Fibroblast of skin of abdomen (primary cell): ENCODE measurements at regions not wholly inside any gene's neighbourhood (a gene's known extent, or its start where the extent isn't known, plus 50 kb on each side); places are given as distances from the start of the nearest gene placed in this dataset.
"Not testable (repeated sequence)": the region's sequence is repeated elsewhere in the genome, so short reads cannot be mapped to it uniquely, and the experiment has no call there.

Source experiments
- DNase-seq: peaks from one replicate; pipeline ENCODE4 v3.0.0-alpha.2; 2013

GRCh38 chr16:63187638-63188037 lies 1151.4 kb upstream of the CDH8 start:
- no peak for DNase-seq

- DNase-seq = no peak
Measured at GRCh38 chr16:63185235-63185780, 1149.1 kb upstream of the CDH8 start.

DNA sequence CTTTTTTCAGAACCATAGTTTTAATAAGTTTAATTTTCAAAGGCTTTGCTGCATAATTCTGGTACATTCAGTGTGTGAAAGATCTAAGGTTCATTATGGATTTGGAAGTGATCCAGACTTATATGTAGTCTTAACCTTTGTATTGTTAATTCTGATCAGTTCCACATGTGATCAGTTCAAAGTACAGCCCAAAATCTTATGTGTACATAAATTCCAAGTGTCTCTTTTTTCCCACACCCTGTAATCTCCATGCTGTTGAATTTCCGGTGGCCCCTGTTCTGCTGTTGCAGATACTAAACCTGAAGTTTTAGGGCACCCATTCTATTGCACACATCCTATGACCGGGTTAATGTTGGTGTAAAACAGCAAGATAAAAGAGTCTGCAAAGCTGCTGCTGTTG lies 1147.5 kb upstream of the CDH8 start:
- no peak for DNase-seq

DNA sequence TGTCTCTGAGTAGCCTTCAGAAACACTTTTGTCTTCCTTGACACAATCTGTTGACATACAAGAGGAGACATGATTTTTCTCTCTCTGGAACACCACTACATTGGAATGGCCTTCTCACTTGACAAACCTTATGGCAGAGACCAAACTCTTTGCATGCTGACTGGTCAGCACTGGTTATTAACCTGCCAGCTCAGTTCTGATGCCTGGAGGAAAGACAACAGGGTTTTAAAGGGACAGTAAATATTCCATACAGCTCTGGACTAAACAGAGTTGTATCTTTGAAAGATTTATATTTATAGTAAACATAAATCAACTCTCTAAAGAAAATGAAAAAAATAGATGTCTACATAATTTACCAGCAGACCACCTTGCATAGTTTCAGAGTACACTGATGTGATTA lies 1139.1 kb upstream of the CDH8 start:
- DNase-seq = no peak

DNA sequence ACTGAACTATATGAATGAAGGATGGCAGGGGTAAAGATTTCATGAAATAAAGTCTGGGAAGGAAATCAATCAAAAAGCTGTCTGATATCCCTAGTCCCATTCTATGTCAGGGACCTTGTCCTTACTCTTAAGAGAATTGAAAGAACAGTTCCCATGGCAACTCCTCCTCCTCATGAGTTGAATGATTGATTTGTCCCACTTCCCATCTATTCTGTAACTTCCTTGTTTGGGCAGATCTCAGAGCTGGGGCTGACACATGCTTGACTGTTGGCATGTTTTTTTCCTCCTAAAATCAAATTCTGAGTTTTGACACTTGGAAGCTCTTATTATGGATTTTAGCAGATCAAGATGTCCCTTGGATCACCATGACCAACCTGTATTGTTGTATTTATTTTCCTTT lies 1138.6 kb upstream of the CDH8 start:
- no peak for DNase-seq

DNA sequence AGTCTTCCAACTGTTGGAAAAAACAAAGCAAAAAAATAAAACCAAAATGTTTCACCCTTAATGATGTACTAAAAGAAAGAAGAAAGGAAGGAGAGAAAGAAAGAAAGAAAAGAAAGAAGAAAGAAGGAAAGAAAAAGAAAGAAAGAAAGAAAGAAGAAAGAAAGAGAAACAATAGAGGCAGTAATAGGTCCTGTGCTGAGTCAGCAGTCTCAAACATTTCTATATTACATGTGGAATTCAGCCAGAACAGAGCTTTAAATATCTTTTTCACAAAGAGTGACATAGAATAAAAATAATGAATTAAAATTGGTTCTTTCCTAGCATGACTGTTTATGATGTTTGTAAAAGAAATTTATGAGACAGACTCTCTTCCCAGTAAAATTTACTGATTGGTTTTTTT lies 1135.3 kb upstream of the CDH8 start:
- DNase-seq = no peak

GRCh38 chr16:63169100-63169499 lies 1132.9 kb upstream of the CDH8 start:
- DNase-seq = no peak

- no peak for DNase-seq
Measured at GRCh38 chr16:63157818-63158217, 1121.6 kb upstream of the CDH8 start.

- DNase-seq = no peak
Measured at GRCh38 chr16:63146251-63146650, 1110.0 kb upstream of the CDH8 start.

DNA sequence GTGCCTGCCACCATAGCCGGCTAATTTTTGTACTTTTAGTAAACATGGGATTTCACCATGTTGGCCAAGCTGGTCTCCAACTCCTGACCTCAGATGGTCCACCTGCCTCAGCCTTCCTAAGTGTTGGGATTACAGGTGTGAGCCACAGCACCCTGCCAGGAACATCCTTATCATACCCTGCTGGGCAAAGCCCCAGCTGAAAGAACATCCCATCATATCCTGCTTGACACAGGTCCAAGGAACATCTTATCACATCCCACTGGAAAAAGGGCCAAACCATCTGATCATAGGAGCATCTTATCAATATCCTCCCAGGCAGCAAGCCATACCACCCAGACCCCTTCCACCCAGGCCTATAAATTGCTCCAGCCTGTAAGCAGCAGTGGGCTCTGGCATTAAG lies 1109.2 kb upstream of the CDH8 start:
- no peak for DNase-seq

DNA sequence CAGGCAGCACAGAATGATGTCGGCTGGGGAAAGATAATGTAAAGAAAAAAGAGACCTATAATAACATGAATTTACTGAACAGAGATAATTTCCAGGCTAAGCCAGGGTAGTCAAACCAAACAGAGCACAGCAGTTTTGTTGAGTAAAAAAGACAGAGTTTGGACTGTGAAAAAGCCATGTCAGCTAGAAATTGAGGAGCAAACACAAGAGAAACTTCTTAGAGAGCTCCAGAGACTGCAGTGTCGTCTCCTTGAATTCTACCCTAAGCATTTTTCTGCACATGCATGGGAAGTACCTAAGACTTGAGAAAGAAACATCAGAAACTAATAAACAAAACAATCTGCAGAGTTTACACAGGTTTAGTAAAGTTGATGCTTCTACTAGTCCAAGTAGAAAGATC lies 1098.8 kb upstream of the CDH8 start:
- DNase-seq = no peak

DNA sequence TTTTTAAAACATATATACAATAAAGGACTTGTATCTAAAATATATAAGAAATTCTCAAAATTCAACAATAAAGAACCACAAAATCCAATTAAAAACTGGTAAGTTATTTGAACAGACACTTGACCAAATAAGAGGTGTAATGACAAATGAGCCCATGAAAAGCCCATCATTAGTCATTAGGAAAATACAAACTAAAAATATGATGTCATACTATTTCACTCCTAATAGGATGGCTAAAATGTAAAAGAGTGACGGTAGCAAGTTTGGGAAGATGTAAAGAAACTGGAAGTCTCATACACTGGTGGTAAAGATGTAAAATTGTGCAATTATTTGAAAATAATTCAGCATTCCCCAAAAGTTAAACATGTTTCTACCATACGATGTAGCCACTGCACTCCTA lies 1095.3 kb upstream of the CDH8 start:
- DNase-seq = no peak

DNA sequence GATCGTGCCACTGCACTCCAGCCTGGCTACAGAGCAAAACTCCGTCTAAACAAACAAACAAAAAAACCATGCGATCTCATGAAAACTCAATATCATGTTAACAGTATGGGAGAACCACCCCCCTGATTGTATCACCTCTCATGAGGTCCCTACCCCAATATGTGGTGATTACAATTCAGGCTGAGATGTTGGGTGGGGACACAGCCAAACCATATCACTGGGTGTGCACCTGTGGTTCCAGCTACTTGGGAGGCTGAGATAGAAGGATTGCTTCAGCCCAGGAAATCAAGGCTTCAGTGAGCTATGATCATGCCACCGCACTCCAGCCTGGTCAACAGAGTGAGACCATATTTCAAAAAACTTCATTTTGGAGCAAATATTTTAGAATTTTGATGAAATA lies 1094.7 kb upstream of the CDH8 start:
- no peak for DNase-seq

GRCh38 chr16:63129411-63130125 lies 1093.3 kb upstream of the CDH8 start:
- no peak for DNase-seq

DNA sequence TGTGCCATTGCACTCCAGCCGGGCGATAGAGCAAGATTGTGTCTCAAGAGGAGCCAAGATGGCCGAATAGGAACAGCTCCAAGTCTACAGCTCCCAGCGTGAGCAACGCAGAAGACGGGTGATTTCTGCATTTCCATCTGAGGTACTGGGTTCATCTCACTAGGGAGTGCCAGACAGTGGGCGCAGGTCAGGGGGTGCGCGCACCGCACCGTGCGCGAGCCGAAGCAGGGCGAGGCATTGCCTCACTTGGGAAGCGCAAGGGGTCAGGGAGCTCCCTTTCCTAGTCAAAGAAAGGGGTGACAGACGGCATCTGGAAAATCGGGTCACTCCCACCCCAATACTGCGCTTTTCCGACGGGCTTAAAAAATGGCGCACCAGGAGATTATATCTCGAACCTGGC lies 1083.7 kb upstream of the CDH8 start:
- not testable (repeated sequence) for DNase-seq

DNA sequence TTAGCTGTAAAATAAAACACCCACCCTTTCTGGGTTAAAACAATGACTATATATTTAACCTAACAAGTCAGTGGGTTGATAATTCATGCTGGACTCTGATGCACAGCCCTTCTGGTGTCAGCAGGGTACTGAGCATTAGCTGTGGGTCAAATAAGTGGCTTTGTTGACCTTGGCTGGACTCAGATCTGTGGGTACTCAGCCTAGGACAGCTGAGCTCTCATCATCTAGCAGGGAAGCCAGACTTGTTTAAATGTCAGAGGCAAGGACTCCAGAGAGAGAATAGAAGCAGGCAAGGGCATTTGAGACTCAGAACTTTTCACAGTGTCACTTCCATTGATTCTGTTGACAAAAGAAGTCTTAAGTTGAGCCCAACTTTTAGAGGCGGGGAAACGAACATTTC lies 1063.8 kb upstream of the CDH8 start:
- DNase-seq = no peak

GRCh38 chr16:63096857-63097256 lies 1060.6 kb upstream of the CDH8 start:
- DNase-seq = no peak

DNA sequence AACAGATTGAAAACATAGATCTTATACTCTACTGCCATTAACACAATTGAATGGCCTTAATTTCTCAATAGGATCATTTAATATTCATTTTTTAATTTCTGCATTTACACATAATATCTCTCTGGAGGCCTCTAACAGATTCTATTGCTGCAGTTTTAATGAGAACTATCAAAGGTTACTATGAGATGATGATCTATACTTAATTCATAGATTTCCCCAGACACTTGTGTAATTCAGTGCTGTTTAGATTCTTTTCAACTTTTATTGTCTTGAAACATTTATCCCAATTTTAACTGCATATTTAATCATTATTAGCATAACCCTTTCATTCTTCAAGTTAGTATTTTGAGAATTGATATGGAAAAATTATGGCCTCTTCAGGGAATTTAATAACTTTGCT lies 1056.5 kb upstream of the CDH8 start:
- DNase-seq = no peak

DNA sequence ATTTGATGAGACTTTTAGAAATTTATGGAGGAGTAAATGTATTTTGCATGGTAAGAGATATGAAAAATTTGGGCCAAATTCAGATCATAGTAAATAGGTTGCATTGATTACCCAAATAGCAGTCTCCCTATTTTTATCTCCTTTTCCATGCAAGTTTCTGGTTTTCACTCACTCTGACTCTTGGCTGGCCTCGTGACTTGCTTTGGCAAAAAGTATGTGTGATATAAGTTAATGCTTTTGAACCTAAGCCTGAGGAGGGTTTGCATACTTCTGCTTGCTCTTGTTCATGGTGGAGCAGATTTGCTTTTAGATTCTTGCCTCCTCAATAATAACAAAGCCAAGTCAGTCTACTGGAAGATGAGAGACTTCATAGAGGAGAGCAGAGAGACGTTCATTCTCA lies 1045.9 kb upstream of the CDH8 start:
- DNase-seq = no peak

DNA sequence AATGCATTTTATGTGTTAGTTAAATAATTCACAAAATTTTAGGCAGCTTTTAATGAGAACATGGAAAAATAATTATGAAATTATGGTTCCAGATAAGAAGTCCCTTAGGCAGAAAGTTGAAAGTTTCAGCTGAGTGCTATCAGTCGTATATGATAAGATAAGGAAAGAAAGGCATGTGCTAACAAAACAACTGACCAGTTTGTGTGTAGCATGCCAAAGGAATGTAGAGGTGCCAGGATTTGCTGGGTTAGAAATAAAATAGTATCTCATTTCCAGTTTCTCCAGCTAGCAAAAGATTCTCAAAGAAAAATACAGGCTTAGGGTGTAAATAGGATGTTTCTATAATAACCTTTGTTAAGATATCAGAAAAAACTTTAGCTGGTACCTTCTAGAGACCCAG lies 1044.5 kb upstream of the CDH8 start:
- no peak for DNase-seq

DNA sequence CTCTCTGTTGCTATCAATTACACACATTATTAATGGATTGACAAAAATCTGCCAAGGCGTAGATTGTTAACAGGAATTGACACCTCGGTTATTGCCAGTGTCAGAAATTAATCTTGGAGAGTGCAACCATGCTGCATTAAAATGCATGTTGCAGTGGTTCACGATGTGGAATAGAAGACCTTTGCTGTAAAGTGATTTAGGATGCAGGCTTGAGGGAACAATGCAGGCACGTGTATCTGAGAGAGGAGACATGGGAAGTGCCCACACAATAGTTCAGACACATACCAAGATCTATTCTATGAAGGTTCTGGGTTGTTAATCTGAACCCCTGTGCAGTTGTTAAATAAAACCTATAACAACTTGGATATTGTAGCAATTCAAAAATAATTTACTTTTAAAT lies 1032.8 kb upstream of the CDH8 start:
- no peak for DNase-seq

DNA sequence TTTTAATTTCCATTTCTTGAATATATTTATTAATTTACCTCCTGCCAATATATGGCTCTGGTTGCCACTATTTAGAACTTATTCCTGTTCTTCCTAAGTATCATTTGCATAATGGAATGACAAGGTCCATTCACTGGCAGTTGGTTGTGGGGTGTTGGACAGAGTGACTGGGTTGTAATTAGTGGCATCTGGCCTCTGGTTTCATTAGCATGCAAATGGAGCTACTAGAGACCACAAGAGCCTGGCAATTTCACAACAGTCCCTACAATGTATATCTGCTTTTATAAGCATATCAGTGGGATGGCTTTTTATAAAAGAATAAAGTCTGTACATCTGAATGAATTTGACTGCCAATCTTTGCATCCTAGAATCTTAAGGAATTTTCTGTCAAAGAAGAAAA lies 1030.9 kb upstream of the CDH8 start:
- no peak for DNase-seq

DNA sequence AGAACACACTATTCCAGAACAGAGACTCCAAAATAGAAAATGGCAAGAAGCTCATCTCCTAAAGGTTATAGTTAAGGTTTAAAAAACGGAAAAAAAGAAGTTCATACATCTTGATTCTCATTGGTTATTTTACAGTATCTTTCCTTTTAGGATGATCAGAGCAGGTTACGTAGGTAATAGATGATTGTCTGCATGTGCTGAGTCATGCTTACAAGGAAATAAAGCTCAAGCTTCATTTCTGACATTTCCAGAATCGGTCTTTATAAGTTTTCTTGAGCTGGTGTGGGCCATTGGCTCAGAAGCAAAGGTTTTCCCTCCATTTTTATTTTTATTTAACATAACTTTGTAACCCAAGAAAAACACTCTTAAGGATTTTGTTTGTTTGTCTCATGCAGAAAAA lies 1030.3 kb upstream of the CDH8 start:
- DNase-seq = no peak

- no peak for DNase-seq
Measured at GRCh38 chr16:63061319-63061718, 1025.1 kb upstream of the CDH8 start.

GRCh38 chr16:63059676-63060075 lies 1023.4 kb upstream of the CDH8 start:
- DNase-seq = no peak
